OCI-LY7 (cell line): ENCODE measurements at regions not wholly inside any gene's neighbourhood (a gene's known extent, or its start where the extent isn't known, plus 50 kb on each side); places are given as distances from the start of the nearest gene placed in this dataset.

Experiments used
- BruUV-seq: library from RNA; stranded (reverse); fragments of 400-500 nt; replicated peaks from 2 replicates; lab custom pipeline; 2021; lab: Mats Ljungman, UMichigan
- CTCF ChIA-PET: fragments of 300-600 bp; sonication (Branson Sonifier 250); formaldehyde crosslinking; loops from one replicate; lab custom pipeline; 2022; ENCODE audit warnings: antibody characterized with exemption; ENCODE audit not compliant: unreplicated experiment; lab: Charles Lee
- POLR2A ChIA-PET: fragments of 300-600 bp; sonication (Branson Sonifier 250); formaldehyde crosslinking; loops from one replicate; lab custom pipeline; 2022; ENCODE audit warnings: antibody characterized with exemption; lab: Charles Lee
- DNase-seq: peaks from one replicate; pipeline ENCODE4 v3.0.0-alpha.2; 2015; ENCODE audit warnings: low spot score
- H2AFZ ChIP-seq: fragments of 200-600 bp; sonication (generic), shearing (Covaris generic); 2 replicates; pipeline ENCODE4 v1.6.1; 2014; ENCODE audit warnings: mild to moderate bottlenecking, antibody characterized with exemption, low read length, moderate library complexity
- H3K27ac ChIP-seq: fragments of 200-600 bp; sonication (generic); 2 replicates; pipeline ENCODE4 v1.5.1; 2014; ENCODE audit warnings: mixed run types, low read depth, mild to moderate bottlenecking, moderate library complexity, low read length, inconsistent platforms; ENCODE audit not compliant: poor library complexity, severe bottlenecking
- H3K36me3 ChIP-seq: fragments of 200-600 bp; sonication (generic); 2 replicates; pipeline ENCODE4 v1.6.1; 2014; ENCODE audit warnings: mild to moderate bottlenecking, antibody characterized with exemption, low read length, moderate library complexity, mixed read lengths; ENCODE audit not compliant: insufficient read depth
- H3K4me1 ChIP-seq: fragments of 200-600 bp; sonication (generic); 2 replicates; pipeline ENCODE4 v1.5.1; 2014; ENCODE audit warnings: mild to moderate bottlenecking, low read length; ENCODE audit not compliant: insufficient read depth, poor library complexity, severe bottlenecking
- H3K4me2 ChIP-seq: fragments of 200-600 bp; sonication (generic); 2 replicates; pipeline ENCODE4 v1.6.1; 2014; ENCODE audit warnings: mild to moderate bottlenecking, low read length
- H3K4me3 ChIP-seq: fragments of 200-600 bp; sonication (generic); 2 replicates; pipeline ENCODE4 v1.5.1; 2014; ENCODE audit warnings: mild to moderate bottlenecking, low read depth, low read length; ENCODE audit not compliant: poor library complexity, severe bottlenecking
- H3K79me2 ChIP-seq: fragments of 200-600 bp; sonication (generic); 2 replicates; pipeline ENCODE4 v1.6.1; 2016; ENCODE audit warnings: low read depth, mild to moderate bottlenecking, low read length, moderate library complexity, mixed read lengths; ENCODE audit not compliant: insufficient read depth
- H3K9me2 ChIP-seq: fragments of 200-600 bp; sonication (generic); 2 replicates; pipeline ENCODE4 v1.6.1; 2016; ENCODE audit warnings: mild to moderate bottlenecking, low read length, mixed read lengths; ENCODE audit not compliant: insufficient read depth
- H3K9me3 ChIP-seq: fragments of 200-600 bp; sonication (generic); 2 replicates; pipeline ENCODE4 v1.6.1; 2014; ENCODE audit warnings: mild to moderate bottlenecking, mixed run types, low read length, mixed read lengths
- H4K20me1 ChIP-seq: fragments of 200-600 bp; sonication (generic); 2 replicates; pipeline ENCODE4 v1.6.1; 2014; ENCODE audit warnings: mild to moderate bottlenecking, antibody characterized with exemption, low read length, moderate library complexity, mixed read lengths; ENCODE audit not compliant: insufficient read depth
- EZH2phosphoT487 ChIP-seq: fragments of 200-600 bp; sonication (generic); IDR thresholded peaks from 2 replicates; pipeline ENCODE4 v1.6.1; 2018; ENCODE audit warnings: low read depth, borderline replicate concordance, mild to moderate bottlenecking, mixed run types, antibody characterized with exemption, low read length, moderate library complexity, mixed read lengths
- intact Hi-C: fragments of 100-400 bp; cut with micrococcal nuclease; formaldehyde crosslinking; loops from one replicate; pipeline ENCODE4 v1.10.0; 2022; ENCODE audit not compliant: unreplicated experiment
- TF ChIP-seq, protein P1 (sequence below): fragments of 200-600 bp; sonication (generic); conservative IDR thresholded peaks from 2 replicates; pipeline ENCODE4 v1.5.1; 2014; ENCODE audit warnings: mild to moderate bottlenecking, antibody characterized with exemption, low read length, moderate library complexity, mixed read lengths

DNA sequence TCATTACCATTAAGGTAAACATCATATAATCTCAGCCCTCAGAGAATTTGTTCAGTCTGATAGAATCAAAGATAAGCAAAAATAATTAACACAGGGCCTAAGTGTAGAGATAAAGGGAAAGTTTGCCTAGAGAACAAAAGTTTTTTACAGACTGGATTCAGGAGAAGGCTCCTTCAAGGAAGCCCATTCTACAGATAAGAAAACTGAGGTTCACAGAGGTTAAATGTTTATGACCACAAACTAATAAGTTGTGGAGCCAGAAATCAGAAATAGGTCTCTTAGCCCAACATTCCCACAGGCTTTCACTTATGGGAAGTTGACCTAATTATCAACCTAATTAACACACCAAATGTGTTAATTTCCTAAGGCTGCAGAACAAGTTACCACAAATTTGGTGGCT, 110.7 kb downstream of the ZMAT3 start:
- no peaks in the 10 kb centered on the region for H3K79me2 ChIP-seq
- no peaks in the 10 kb centered on the region for H3K36me3 ChIP-seq
- H3K4me1 ChIP-seq: peaks cover 9% of the 10 kb centered on the region
- ChIA-PET POLR2A (no interaction called here), CTCF (no interaction called here)
- H3K27ac ChIP-seq: no peak overlapping the region
- H4K20me1 ChIP-seq: no peaks in the 10 kb centered on the region
- intact Hi-C loops: no loop called here
- DNase-seq: no peak
- no peak overlapping the region for H3K4me2 ChIP-seq
- no peaks in the 10 kb centered on the region for H3K9me2 ChIP-seq
- BruUV-seq: no TSS peak
- no peak overlapping the region for H2AFZ ChIP-seq
- H3K9me3 ChIP-seq: no peaks in the 10 kb centered on the region
- H3K4me3 ChIP-seq: no peak overlapping the region
- TF ChIP-seq, protein P1, sequence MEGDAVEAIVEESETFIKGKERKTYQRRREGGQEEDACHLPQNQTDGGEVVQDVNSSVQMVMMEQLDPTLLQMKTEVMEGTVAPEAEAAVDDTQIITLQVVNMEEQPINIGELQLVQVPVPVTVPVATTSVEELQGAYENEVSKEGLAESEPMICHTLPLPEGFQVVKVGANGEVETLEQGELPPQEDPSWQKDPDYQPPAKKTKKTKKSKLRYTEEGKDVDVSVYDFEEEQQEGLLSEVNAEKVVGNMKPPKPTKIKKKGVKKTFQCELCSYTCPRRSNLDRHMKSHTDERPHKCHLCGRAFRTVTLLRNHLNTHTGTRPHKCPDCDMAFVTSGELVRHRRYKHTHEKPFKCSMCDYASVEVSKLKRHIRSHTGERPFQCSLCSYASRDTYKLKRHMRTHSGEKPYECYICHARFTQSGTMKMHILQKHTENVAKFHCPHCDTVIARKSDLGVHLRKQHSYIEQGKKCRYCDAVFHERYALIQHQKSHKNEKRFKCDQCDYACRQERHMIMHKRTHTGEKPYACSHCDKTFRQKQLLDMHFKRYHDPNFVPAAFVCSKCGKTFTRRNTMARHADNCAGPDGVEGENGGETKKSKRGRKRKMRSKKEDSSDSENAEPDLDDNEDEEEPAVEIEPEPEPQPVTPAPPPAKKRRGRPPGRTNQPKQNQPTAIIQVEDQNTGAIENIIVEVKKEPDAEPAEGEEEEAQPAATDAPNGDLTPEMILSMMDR: no peak
- no peak for TF ChIP-seq EZH2phosphoT487

DNA sequence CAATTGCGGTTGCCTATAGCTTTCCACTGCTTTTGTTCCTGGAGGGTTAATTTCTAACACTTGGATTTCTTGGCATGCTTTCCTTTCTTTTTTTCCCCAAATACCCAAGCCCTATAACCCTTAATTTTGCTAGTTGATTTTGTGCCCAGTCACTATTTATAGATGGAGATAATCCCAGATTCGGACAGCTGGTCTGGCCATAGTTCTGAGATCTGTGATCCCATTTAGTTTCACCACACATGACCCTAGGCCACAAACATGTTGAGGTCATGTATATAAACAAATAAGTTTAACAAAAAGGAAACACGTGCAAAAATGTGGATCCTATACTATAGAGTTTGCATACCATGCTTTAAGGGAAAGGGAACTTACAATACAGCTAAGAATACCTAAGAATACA, 111.4 kb downstream of the ZMAT3 start:
- ChIA-PET CTCF (no interaction called here), POLR2A (no interaction called here)
- Histone ChIP-seq H3K4me3 (no peak overlapping the region), H3K4me2 (no peak overlapping the region), H3K9me3 (no peaks in the 10 kb centered on the region), H3K9me2 (no peaks in the 10 kb centered on the region), H4K20me1 (no peaks in the 10 kb centered on the region), H3K4me1 (peaks cover 5% of the 10 kb centered on the region), H2AFZ (no peak overlapping the region), H3K79me2 (no peaks in the 10 kb centered on the region), H3K27ac (no peak overlapping the region), H3K36me3 (no peaks in the 10 kb centered on the region)
- BruUV-seq: no TSS peak
- no peak for DNase-seq
- intact Hi-C loops: no loop called here
- TF ChIP-seq, protein P1: no peak
- TF ChIP-seq EZH2phosphoT487: no peak

DNA sequence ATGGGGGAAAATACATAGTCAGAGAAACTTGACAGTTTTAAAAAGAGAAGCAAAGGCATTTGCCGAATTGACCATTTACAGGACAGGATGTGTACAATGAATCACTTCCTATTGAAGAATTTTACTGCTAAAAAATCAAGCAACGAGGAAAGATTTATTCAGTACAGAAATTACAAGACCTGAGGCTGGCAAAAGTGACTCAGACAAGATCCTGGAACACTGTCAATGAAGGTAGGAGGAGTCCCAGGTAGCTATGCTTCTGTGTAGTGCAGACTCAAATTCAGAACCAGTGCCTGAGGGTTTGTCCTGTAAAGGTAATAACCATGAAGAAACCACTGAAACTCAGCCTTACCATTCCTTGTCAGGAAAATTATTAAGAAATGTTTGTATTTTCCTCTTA, 120.9 kb downstream of the ZMAT3 start:
- intact Hi-C loops: no loop called here
- Histone ChIP-seq H3K4me3 (no peak overlapping the region), H3K4me2 (no peak overlapping the region), H3K27ac (no peak overlapping the region), H3K79me2 (no peaks in the 10 kb centered on the region), H2AFZ (no peak overlapping the region), H3K9me2 (no peaks in the 10 kb centered on the region), H3K4me1 (no peaks in the 10 kb centered on the region), H3K36me3 (no peaks in the 10 kb centered on the region), H3K9me3 (no peaks in the 10 kb centered on the region), H4K20me1 (no peaks in the 10 kb centered on the region)
- TF ChIP-seq EZH2phosphoT487: no peak
- TF ChIP-seq, protein P1: no peak
- DNase-seq: no peak
- no TSS peak for BruUV-seq
- CTCF ChIA-PET: no interaction called here
- POLR2A ChIA-PET: no interaction called here
